ENCODE measurements at regions not wholly inside any gene's neighbourhood (a gene's known extent, or its start where the extent isn't known, plus 50 kb on each side); places are given as distances from the start of the nearest gene placed in this dataset.

GRCh38 chr17:33837281-33837680 is 417.8 kb upstream of the CCL2 start:
- H3K27ac Mint-ChIP-seq (ENCODE audit: unreplicated experiment): no peak overlapping the region

GRCh38 chr17:33838281-33838680 is 416.8 kb upstream of the CCL2 start:
- Mint-ChIP-seq H3K4me1 (ENCODE audit: low read depth, unreplicated experiment) (no peaks in the 10 kb centered on the region), H3K4me3 (ENCODE audit: unreplicated experiment) (no peak overlapping the region), H3K27me3 (ENCODE audit: unreplicated experiment) (peaks cover 2% of the 10 kb centered on the region), H3K36me3 (ENCODE audit: unreplicated experiment) (no peaks in the 10 kb centered on the region), H3K9me3 (ENCODE audit: unreplicated experiment) (no peaks in the 10 kb centered on the region), H3K27ac (ENCODE audit: unreplicated experiment) (no peak overlapping the region)
- TF ChIP-seq CTCF (IDR thresholded peaks at IDR 0.05; ENCODE audit: partially characterized antibody, unreplicated experiment): no peak
- no peak for DNase-seq

More at GRCh38 chr17:33837281-33837680, 417.8 kb upstream of the CCL2 start:
- DNase-seq: no peak
- no peak for TF ChIP-seq CTCF (IDR thresholded peaks at IDR 0.05; ENCODE audit: partially characterized antibody, unreplicated experiment)
- H3K4me3 Mint-ChIP-seq (ENCODE audit: unreplicated experiment): no peak overlapping the region
- no peaks in the 10 kb centered on the region for H3K36me3 Mint-ChIP-seq (ENCODE audit: unreplicated experiment)
- H3K27me3 Mint-ChIP-seq (ENCODE audit: unreplicated experiment): peaks cover 2% of the 10 kb centered on the region
- H3K4me1 Mint-ChIP-seq (ENCODE audit: low read depth, unreplicated experiment): no peaks in the 10 kb centered on the region
- no peaks in the 10 kb centered on the region for H3K9me3 Mint-ChIP-seq (ENCODE audit: unreplicated experiment)

DNA sequence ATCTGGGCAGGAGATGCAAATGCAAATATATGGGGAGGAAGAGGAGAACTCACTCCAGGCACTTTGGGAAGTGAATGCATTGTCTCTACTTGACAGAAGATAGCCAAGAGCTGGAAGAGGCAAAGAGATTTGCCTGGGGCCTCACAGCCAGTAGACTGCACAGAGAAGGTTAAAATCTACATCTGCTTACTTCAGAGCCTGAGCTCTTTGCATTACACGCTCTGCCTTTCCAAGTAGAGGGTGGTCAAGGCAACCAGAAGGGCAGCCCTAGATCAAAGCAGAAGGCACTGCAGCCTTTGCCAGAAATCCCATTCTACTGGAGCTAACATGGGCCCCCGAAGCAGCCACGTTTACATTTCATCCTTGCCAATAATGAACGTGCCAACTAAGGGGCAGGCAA is 407.2 kb upstream of the CCL2 start:
- Mint-ChIP-seq H3K36me3 (ENCODE audit: unreplicated experiment) (no peaks in the 10 kb centered on the region), H3K4me3 (ENCODE audit: unreplicated experiment) (no peak overlapping the region)

GRCh38 chr17:33848433-33848832 is 406.7 kb upstream of the CCL2 start:
- Mint-ChIP-seq H3K4me3 (ENCODE audit: unreplicated experiment) (no peak overlapping the region), H3K27ac (ENCODE audit: unreplicated experiment) (no peak overlapping the region), H3K36me3 (ENCODE audit: unreplicated experiment) (no peaks in the 10 kb centered on the region), H3K9me3 (ENCODE audit: unreplicated experiment) (no peaks in the 10 kb centered on the region), H3K27me3 (ENCODE audit: unreplicated experiment) (no peaks in the 10 kb centered on the region), H3K4me1 (ENCODE audit: low read depth, unreplicated experiment) (no peaks in the 10 kb centered on the region)
- DNase-seq: no peak
- no peak for TF ChIP-seq CTCF (IDR thresholded peaks at IDR 0.05; ENCODE audit: partially characterized antibody, unreplicated experiment)

More for the DNA sequence above, 407.2 kb upstream of the CCL2 start:
- DNase-seq: no peak
- Mint-ChIP-seq H3K9me3 (ENCODE audit: unreplicated experiment) (no peaks in the 10 kb centered on the region), H3K4me1 (ENCODE audit: low read depth, unreplicated experiment) (no peaks in the 10 kb centered on the region), H3K27ac (ENCODE audit: unreplicated experiment) (no peak overlapping the region), H3K27me3 (ENCODE audit: unreplicated experiment) (no peaks in the 10 kb centered on the region)
- TF ChIP-seq CTCF (IDR thresholded peaks at IDR 0.05; ENCODE audit: partially characterized antibody, unreplicated experiment): no peak

DNA sequence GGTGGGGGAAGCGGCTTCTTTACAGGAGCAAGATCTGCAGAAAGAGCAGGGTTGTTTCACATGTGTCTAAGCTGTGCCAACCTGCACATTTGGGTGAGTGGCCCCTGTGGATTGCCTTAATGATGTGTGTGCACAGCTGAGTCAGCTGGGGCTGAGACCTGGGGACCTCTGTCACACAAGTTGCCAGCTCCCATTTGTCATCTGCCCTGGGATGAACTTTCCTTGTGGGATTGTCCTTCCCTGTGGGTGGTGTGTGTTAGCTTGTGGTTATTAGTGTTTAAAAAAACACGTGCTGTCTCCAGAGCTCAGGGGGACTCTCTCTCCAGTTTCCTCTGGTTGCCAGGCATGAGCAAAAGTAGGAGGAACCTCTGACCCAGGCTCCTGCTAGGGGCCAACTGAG is 400.5 kb upstream of the CCL2 start:
- no peaks in the 10 kb centered on the region for H3K27me3 Mint-ChIP-seq (ENCODE audit: unreplicated experiment)
- H3K27ac Mint-ChIP-seq (ENCODE audit: unreplicated experiment): no peak overlapping the region
- TF ChIP-seq CTCF (IDR thresholded peaks at IDR 0.05; ENCODE audit: partially characterized antibody, unreplicated experiment): no peak
- no peaks in the 10 kb centered on the region for H3K36me3 Mint-ChIP-seq (ENCODE audit: unreplicated experiment)
- no peaks in the 10 kb centered on the region for H3K4me1 Mint-ChIP-seq (ENCODE audit: low read depth, unreplicated experiment)
- no peak for DNase-seq
- no peaks in the 10 kb centered on the region for H3K9me3 Mint-ChIP-seq (ENCODE audit: unreplicated experiment)
- no peak overlapping the region for H3K4me3 Mint-ChIP-seq (ENCODE audit: unreplicated experiment)

Data from glutamatergic neuron (in vitro differentiated cells).